DOHH2 (cell line): ENCODE measurements at regions not wholly inside any gene's neighbourhood (a gene's known extent, or its start where the extent isn't known, plus 50 kb on each side); places are given as distances from the start of the nearest gene placed in this dataset.

Experiments used
- EZH2phosphoT487 ChIP-seq: fragments of 200-600 bp; sonication (generic); IDR thresholded peaks from 2 replicates; pipeline ENCODE4 v1.6.1; 2017; ENCODE audit warnings: borderline replicate concordance, mild to moderate bottlenecking, antibody characterized with exemption, low read length, moderate library complexity, mixed read lengths
- TF ChIP-seq, protein P1 (sequence below): fragments of 200-600 bp; sonication (generic); IDR thresholded peaks from one replicate; pipeline ENCODE4 v1.5.1; 2014; ENCODE audit warnings: antibody characterized with exemption, mild to moderate bottlenecking, low read depth, low read length; ENCODE audit not compliant: poor library complexity, severe bottlenecking

DNA sequence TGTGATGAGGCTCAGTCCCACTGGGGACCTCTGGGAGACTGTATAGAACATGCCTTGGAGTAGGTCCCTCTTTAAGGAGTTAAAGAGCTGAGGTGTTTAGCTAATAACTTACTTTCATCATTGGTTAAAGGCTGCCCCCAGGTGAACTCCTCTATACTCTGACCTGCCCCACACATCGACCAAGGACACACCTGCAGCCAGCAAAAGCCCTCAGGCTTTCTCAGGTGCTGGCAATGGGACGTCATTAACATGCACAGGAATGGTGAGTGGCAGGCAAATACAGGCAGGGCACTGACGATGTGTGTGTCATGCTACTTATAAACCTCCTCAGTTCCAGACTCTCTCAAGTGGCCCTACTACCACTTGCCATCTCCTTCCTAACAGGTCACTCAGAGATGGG, 366.4 kb downstream of the KIF16B start:
- TF ChIP-seq, protein P1, sequence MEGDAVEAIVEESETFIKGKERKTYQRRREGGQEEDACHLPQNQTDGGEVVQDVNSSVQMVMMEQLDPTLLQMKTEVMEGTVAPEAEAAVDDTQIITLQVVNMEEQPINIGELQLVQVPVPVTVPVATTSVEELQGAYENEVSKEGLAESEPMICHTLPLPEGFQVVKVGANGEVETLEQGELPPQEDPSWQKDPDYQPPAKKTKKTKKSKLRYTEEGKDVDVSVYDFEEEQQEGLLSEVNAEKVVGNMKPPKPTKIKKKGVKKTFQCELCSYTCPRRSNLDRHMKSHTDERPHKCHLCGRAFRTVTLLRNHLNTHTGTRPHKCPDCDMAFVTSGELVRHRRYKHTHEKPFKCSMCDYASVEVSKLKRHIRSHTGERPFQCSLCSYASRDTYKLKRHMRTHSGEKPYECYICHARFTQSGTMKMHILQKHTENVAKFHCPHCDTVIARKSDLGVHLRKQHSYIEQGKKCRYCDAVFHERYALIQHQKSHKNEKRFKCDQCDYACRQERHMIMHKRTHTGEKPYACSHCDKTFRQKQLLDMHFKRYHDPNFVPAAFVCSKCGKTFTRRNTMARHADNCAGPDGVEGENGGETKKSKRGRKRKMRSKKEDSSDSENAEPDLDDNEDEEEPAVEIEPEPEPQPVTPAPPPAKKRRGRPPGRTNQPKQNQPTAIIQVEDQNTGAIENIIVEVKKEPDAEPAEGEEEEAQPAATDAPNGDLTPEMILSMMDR = no peak
- no peak for TF ChIP-seq EZH2phosphoT487
